Lower lobe of right lung (tissue), 2 donors: ENCODE measurements at regions not wholly inside any gene's neighbourhood (a gene's known extent, or its start where the extent isn't known, plus 50 kb on each side); places are given as distances from the start of the nearest gene placed in this dataset.

Experiments used
- ATAC-seq, 2 donors: fragments of 200-7000 bp; cut with Tn5 transposase; one replicate each; pipeline ENCODE4 v1.9.1; 2020 to 2022; ENCODE audit warnings: mild to moderate bottlenecking in 2 of 2, moderate library complexity in 2 of 2
- DNase-seq: peaks from one replicate; pipeline ENCODE4 v3.0.0-alpha.2; 2020
- H3K27ac ChIP-seq: fragments of 200-600 bp; one replicate; pipeline ENCODE4 v1.8.0; 2022
- H3K27me3 ChIP-seq: fragments of 200-600 bp; one replicate; pipeline ENCODE4 v1.8.0; 2022; ENCODE audit warnings: low read depth
- H3K36me3 ChIP-seq: fragments of 200-600 bp; one replicate; pipeline ENCODE4 v1.8.0; 2022; ENCODE audit warnings: mild to moderate bottlenecking
- H3K4me1 ChIP-seq: fragments of 200-600 bp; one replicate; pipeline ENCODE4 v1.8.0; 2022
- H3K4me3 ChIP-seq: fragments of 200-600 bp; one replicate; pipeline ENCODE4 v1.8.0; 2022; ENCODE audit warnings: mild to moderate bottlenecking
- H3K9me3 ChIP-seq: fragments of 200-600 bp; one replicate; pipeline ENCODE4 v1.8.0; 2022
- CTCF ChIP-seq: fragments of 200-600 bp; IDR thresholded peaks from one replicate; pipeline ENCODE4 v1.8.0; 2022; ENCODE audit warnings: antibody characterized with exemption, mild to moderate bottlenecking
- intact Hi-C: fragments of 100-400 bp; cut with DNase I; formaldehyde crosslinking; loops from one replicate; pipeline ENCODE4 v1.11.0; 2022
- donor health status: DM: no; HTN: yes; CAD: no; lungs with severe emphysema.

GRCh38 chr10:71143610-71144009 is 68.8 kb upstream of the UNC5B start:
- H3K4me1 ChIP-seq, result no peaks in the 10 kb centered on the region
- TF ChIP-seq CTCF, result no peak
- H3K4me3 ChIP-seq, result no peak overlapping the region
- ATAC-seq (no peak), DNase-seq (no peak)
- H3K27ac ChIP-seq, result no peak overlapping the region
- H3K27me3 ChIP-seq, result peaks cover 8% of the 10 kb centered on the region
- no peaks in the 10 kb centered on the region for H3K36me3 ChIP-seq
- H3K9me3 ChIP-seq, result no peaks in the 10 kb centered on the region
- intact Hi-C loops, result no loop called here

- no peak for DNase-seq
- Histone ChIP-seq H3K27ac (no peak overlapping the region), H3K4me3 (no peak overlapping the region), H3K36me3 (no peaks in the 10 kb centered on the region), H3K27me3 (peaks cover 8% of the 10 kb centered on the region), H3K4me1 (no peaks in the 10 kb centered on the region), H3K9me3 (no peaks in the 10 kb centered on the region)
- intact Hi-C loops, result no loop called here
- TF ChIP-seq CTCF, result no peak
- ATAC-seq, result no peak
Measured at GRCh38 chr10:71144824-71145223, 67.5 kb upstream of the UNC5B start.

- Histone ChIP-seq H3K27ac (no peak overlapping the region), H3K4me1 (no peaks in the 10 kb centered on the region), H3K36me3 (no peaks in the 10 kb centered on the region), H3K27me3 (peaks cover 8% of the 10 kb centered on the region), H3K9me3 (no peaks in the 10 kb centered on the region), H3K4me3 (no peak overlapping the region)
- intact Hi-C loops, result no loop called here
- no peak for TF ChIP-seq CTCF
- no peak for DNase-seq
- no peak for ATAC-seq
Measured at GRCh38 chr10:71145352-71145945, 66.9 kb upstream of the UNC5B start.

- no peaks in the 10 kb centered on the region for H3K4me1 ChIP-seq
- no peak for ATAC-seq
- no peak for DNase-seq
- intact Hi-C loops, result no loop called here
- TF ChIP-seq CTCF, result no peak
- no peak overlapping the region for H3K27ac ChIP-seq
- no peak overlapping the region for H3K4me3 ChIP-seq
- no peaks in the 10 kb centered on the region for H3K27me3 ChIP-seq
- H3K9me3 ChIP-seq, result no peaks in the 10 kb centered on the region
- H3K36me3 ChIP-seq, result no peaks in the 10 kb centered on the region
Measured at GRCh38 chr10:71150796-71151195, 61.6 kb upstream of the UNC5B start.

GRCh38 chr10:71152043-71152442 is 60.3 kb upstream of the UNC5B start:
- DNase-seq, result no peak
- H3K27me3 ChIP-seq, result no peaks in the 10 kb centered on the region
- TF ChIP-seq CTCF, result no peak
- no peak for ATAC-seq
- intact Hi-C loops, result no loop called here
- H3K27ac ChIP-seq, result no peak overlapping the region
- no peaks in the 10 kb centered on the region for H3K9me3 ChIP-seq
- H3K4me1 ChIP-seq, result no peaks in the 10 kb centered on the region
- H3K36me3 ChIP-seq, result no peaks in the 10 kb centered on the region
- no peak overlapping the region for H3K4me3 ChIP-seq

GRCh38 chr10:71156436-71156835 is 55.9 kb upstream of the UNC5B start:
- H3K4me3 ChIP-seq, result no peak overlapping the region
- no peak for ATAC-seq
- no peak for DNase-seq
- TF ChIP-seq CTCF, result no peak
- no peaks in the 10 kb centered on the region for H3K27me3 ChIP-seq
- H3K36me3 ChIP-seq, result no peaks in the 10 kb centered on the region
- no peaks in the 10 kb centered on the region for H3K9me3 ChIP-seq
- intact Hi-C loops, result no loop called here
- no peaks in the 10 kb centered on the region for H3K4me1 ChIP-seq
- no peak overlapping the region for H3K27ac ChIP-seq
